HG03460 (cell line): ENCODE measurements at regions not wholly inside any gene's neighbourhood (a gene's known extent, or its start where the extent isn't known, plus 50 kb on each side); places are given as distances from the start of the nearest gene placed in this dataset.
A peak's percentile ranks its signal among the peaks of the same experiment; 100 is the strongest.

ENCODE experiments used
- ATAC-seq: cut with Tn5 transposase; IDR thresholded peaks from one replicate; pipeline ENCODE4 v1.9.1; 2021; ENCODE audit not compliant: unreplicated experiment

- ATAC-seq: no peak
These were observed 427.5 kb downstream of the PDCD6IP start for GRCh38 chr3:34225821-34226366.

- ATAC-seq: no peak
These were observed 431.4 kb downstream of the PDCD6IP start for GRCh38 chr3:34229876-34230275.

GRCh38 chr3:34235096-34235495, 436.7 kb downstream of the PDCD6IP start:
- no peak for ATAC-seq

DNA sequence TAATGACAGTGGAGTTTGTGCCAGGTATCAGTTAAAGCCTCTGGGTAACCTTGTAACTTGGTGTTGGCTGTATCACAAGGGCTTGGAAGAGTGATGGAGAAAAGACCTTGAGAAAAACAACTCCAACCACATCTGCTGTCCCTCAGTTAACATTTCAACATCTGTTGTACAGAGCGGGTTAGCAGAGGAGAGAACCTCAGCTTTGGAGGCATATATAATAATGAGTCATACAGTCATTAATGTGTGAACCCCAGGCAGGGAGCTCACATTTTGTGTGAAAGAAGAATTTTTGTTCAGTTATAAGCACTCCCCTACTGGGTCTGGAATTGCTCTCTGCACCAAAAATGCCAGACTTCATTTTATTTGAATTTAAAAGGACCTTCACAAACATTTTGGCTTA, 439.5 kb downstream of the PDCD6IP start:
- ATAC-seq: no peak

GRCh38 chr3:34238407-34238806, 440.0 kb downstream of the PDCD6IP start:
- no peak for ATAC-seq

- no peak for ATAC-seq
These were observed 440.9 kb downstream of the PDCD6IP start for GRCh38 chr3:34239287-34239686.

DNA sequence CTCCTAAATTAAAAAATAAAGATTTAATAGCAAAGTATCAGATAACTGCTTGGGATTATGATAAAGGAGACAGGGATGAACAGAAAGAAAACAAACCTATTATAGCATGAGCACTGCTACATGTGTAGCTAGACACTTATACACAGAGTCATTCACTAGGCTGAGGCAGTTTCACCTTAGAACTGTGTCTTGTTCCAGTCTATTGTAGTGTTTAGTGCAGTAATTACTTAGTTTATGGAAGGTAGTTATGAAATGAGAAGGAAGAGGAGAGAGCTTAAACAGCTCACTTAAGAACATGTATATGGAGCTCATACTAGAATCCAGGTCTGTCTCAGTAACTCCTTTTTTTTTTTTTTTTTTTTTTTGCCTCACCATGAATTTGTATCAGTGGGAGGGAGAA, 441.4 kb downstream of the PDCD6IP start:
- no peak for ATAC-seq

DNA sequence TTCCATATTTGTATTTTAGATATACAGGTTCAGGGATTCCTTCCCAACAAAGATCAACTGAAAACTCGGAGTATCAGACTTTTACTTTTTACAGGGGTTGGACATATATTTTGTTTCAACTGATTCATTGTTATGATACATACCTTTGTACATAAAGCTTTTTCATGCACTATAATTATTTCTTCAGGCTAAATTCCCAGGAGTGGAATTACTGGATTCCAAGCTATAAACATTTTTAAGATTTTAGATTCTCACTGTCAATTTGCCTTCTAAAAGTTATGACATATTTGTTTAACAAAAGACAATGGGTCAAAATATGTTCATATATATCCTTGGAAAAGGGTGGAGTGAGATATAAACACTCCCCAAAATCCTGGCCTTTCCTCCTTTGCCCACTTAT, 449.0 kb downstream of the PDCD6IP start:
- no peak for ATAC-seq

DNA sequence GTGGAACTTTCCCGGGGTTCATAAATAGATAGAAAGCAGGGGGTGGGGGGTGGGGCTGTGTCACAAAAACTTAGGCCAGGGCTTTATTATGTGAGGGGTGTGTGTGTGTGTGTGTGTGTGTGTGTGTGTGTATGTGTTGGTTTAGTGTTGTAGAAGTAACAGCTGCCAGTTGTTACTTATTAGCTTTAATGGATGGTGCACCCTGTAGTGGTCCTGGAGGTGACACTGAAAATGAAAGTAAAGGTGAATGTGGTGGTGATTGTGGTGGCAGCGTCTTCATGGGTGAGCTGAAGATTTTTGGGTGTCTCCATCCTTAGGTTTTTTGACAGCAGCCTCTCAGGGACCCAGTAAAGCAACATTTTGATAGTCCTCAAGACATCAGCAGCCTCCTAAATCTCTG, 449.9 kb downstream of the PDCD6IP start:
- peak; percentile 98 for ATAC-seq

GRCh38 chr3:34254285-34254684, 455.9 kb downstream of the PDCD6IP start:
- no peak for ATAC-seq

DNA sequence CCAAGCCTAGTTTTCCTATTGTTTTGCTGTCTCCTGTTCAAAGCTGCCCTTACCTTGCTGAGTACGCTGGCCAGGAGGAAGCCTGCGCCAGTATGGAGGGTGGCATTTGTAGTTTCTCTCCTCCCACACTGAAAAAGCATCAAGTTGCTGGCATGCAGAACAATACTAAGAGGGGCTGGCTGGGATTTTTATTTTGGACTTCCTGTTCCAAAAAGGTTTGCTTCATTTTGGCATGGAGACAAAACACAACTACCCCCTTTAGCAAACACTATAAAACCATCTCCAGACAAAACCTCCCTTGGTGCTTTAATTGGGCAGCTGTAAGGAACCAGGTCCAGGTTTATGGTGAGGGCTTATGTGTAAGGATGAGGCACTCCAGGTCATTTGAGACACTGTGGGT, 457.6 kb downstream of the PDCD6IP start:
- ATAC-seq: no peak

DNA sequence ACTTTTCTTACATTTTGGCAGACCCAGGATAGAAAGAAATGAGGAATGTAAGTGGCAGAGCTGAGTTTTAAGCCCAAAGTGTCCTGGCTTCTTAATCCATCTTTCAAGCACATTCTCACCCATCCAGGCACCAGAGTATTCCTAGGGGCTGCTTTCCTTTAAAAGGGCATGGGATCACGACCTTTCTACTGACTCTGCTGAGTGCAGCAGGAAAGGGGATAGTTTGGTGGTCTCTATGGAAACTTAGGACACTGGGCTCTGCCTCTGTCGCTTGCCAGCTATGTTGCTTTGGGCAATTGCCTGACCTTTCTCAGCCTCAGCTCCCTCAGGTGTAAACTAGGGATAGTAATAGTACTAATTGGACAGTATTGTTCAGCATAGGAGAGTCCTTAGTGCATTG, 458.4 kb downstream of the PDCD6IP start:
- ATAC-seq: no peak

- no peak for ATAC-seq
These were observed 460.0 kb downstream of the PDCD6IP start for GRCh38 chr3:34258271-34258998.

- ATAC-seq: no peak
These were observed 462.0 kb downstream of the PDCD6IP start for GRCh38 chr3:34260271-34261000.

GRCh38 chr3:34261001-34261385, 462.6 kb downstream of the PDCD6IP start:
- no peak for ATAC-seq

DNA sequence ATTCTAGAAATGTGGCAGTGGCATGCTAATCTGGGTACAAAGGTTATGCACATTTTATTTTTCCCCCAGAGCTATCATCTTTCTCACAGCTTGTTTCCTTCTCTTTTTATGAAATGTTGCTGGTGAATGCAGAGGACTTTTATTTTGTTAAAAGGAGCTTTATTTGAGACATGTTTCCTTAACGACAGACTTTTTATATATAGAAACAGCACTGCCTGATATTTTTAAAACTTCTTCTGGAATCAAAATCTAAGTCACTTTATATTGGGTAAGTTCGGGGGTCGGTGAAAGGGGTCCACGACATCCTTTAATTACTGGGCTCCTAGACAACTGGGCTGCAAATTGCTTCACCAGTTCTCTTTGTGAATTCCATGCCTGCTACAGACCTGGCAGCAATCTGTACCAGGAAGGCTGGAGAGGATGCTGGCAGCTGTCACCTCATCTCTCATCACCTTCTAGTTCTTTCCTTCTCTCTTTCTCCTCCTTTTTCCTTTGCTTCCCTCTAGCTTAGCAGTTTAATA, 464.7 kb downstream of the PDCD6IP start:
- ATAC-seq: no peak

GRCh38 chr3:34264337-34265041, 466.1 kb downstream of the PDCD6IP start:
- no peak for ATAC-seq

GRCh38 chr3:34267088-34267487, 468.7 kb downstream of the PDCD6IP start:
- ATAC-seq: no peak

- ATAC-seq: no peak
These were observed 469.7 kb downstream of the PDCD6IP start for GRCh38 chr3:34268032-34268709.

GRCh38 chr3:34275811-34276210, 477.4 kb downstream of the PDCD6IP start:
- no peak for ATAC-seq

DNA sequence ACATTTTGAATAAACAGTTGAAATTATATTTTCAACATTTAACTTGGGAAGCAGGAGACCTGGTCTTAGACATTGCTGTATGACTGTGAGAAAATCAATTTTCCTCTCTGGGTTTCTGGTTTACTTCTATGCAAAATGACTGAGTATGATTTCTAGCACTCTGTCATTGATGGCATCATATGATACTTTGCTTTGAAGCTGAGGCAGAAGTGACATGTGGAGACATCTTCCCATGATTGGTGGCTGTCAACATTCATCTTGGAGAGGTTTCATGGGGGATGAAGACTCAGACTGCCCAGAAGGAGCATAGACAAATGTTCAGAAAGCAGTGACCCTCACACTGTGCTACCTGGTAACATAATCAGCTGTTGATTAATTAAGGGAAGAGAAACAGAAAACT, 477.9 kb downstream of the PDCD6IP start:
- ATAC-seq: no peak
